ENCODE measurements at regions not wholly inside any gene's neighbourhood (a gene's known extent, or its start where the extent isn't known, plus 50 kb on each side); places are given as distances from the start of the nearest gene placed in this dataset.

GRCh38 chr1:78286686-78287085 lies 204.1 kb upstream of the PTGFR start:
- TF ChIP-seq CTCF (IDR thresholded peaks at IDR 0.05) (no peak), EZH2phosphoT487 (IDR thresholded peaks at IDR 0.05) (no peak), EZH2 (IDR thresholded peaks at IDR 0.05) (no peak)
- no peaks in the 10 kb centered on the region for H3K36me3 Mint-ChIP-seq
- Histone ChIP-seq H3K4me2 (no peak overlapping the region), H3K27ac (no peak overlapping the region), H3K36me3 (no peaks in the 10 kb centered on the region), H4K20me1 (ENCODE audit: low read depth) (no peaks in the 10 kb centered on the region), H3K27me3 (no peaks in the 10 kb centered on the region), H3K9ac (no peak overlapping the region), H3K4me1 (no peaks in the 10 kb centered on the region), H3K79me2 (ENCODE audit: low read depth) (no peaks in the 10 kb centered on the region), H3K4me3 (no peak overlapping the region), H2AFZ (replicated peaks) (no peak overlapping the region), H3F3A (ENCODE audit: low read depth) (no peaks in the 10 kb centered on the region), H3K9me3 (ENCODE audit: low read depth) (no peaks in the 10 kb centered on the region)
- H3K27ac Mint-ChIP-seq = no peak overlapping the region
- no peak for DNase-seq (ENCODE audit: low spot score)
- no peaks in the 10 kb centered on the region for H3K4me1 Mint-ChIP-seq
- H3K9me3 Mint-ChIP-seq = peaks cover under 1% of the 10 kb centered on the region
- no peaks in the 10 kb centered on the region for H3K27me3 Mint-ChIP-seq (ENCODE audit: insufficient read depth, low read depth)
- H3K4me3 Mint-ChIP-seq = no peak overlapping the region

- Histone ChIP-seq H3F3A (ENCODE audit: low read depth) (no peaks in the 10 kb centered on the region), H3K79me2 (ENCODE audit: low read depth) (no peaks in the 10 kb centered on the region), H3K27ac (no peak overlapping the region), H3K4me2 (no peak overlapping the region), H3K27me3 (no peaks in the 10 kb centered on the region), H3K36me3 (no peaks in the 10 kb centered on the region), H4K20me1 (ENCODE audit: low read depth) (no peaks in the 10 kb centered on the region), H2AFZ (replicated peaks) (no peak overlapping the region), H3K9me3 (ENCODE audit: low read depth) (no peaks in the 10 kb centered on the region), H3K4me3 (no peak overlapping the region), H3K4me1 (no peaks in the 10 kb centered on the region), H3K9ac (no peak overlapping the region)
- no peak for TF ChIP-seq EZH2phosphoT487 (IDR thresholded peaks at IDR 0.05)
- no peaks in the 10 kb centered on the region for H3K9me3 Mint-ChIP-seq
- no peaks in the 10 kb centered on the region for H3K27me3 Mint-ChIP-seq (ENCODE audit: insufficient read depth, low read depth)
- H3K36me3 Mint-ChIP-seq = no peaks in the 10 kb centered on the region
- DNase-seq (ENCODE audit: low spot score) = no peak
- H3K4me3 Mint-ChIP-seq = no peak overlapping the region
- H3K4me1 Mint-ChIP-seq = no peaks in the 10 kb centered on the region
- no peak overlapping the region for H3K27ac Mint-ChIP-seq
These were observed 201.2 kb upstream of the PTGFR start for GRCh38 chr1:78289603-78290002.

GRCh38 chr1:78291418-78291817 lies 199.4 kb upstream of the PTGFR start:
- Histone ChIP-seq H3K27ac (no peak overlapping the region), H3K4me3 (no peak overlapping the region), H3K4me1 (no peaks in the 10 kb centered on the region), H3K36me3 (no peaks in the 10 kb centered on the region), H3K79me2 (ENCODE audit: low read depth) (no peaks in the 10 kb centered on the region), H3K9ac (no peak overlapping the region), H3F3A (ENCODE audit: low read depth) (no peaks in the 10 kb centered on the region), H3K27me3 (no peaks in the 10 kb centered on the region), H3K9me3 (ENCODE audit: low read depth) (no peaks in the 10 kb centered on the region), H3K4me2 (no peak overlapping the region), H2AFZ (replicated peaks) (no peak overlapping the region), H4K20me1 (ENCODE audit: low read depth) (no peaks in the 10 kb centered on the region)
- DNase-seq (ENCODE audit: low spot score) = no peak
- no peaks in the 10 kb centered on the region for H3K36me3 Mint-ChIP-seq
- TF ChIP-seq CTCF (IDR thresholded peaks at IDR 0.05) (no peak), EZH2 (IDR thresholded peaks at IDR 0.05) (no peak), EZH2phosphoT487 (IDR thresholded peaks at IDR 0.05) (no peak)
- H3K9me3 Mint-ChIP-seq = no peaks in the 10 kb centered on the region
- H3K4me3 Mint-ChIP-seq = no peak overlapping the region
- H3K4me1 Mint-ChIP-seq = no peaks in the 10 kb centered on the region
- no peak overlapping the region for H3K27ac Mint-ChIP-seq
- peaks cover 2% of the 10 kb centered on the region for H3K27me3 Mint-ChIP-seq (ENCODE audit: insufficient read depth, low read depth)

- H3K4me3 ChIP-seq = no peak overlapping the region
- peaks cover 2% of the 10 kb centered on the region for H3K27me3 Mint-ChIP-seq (ENCODE audit: insufficient read depth, low read depth)
- H3K27me3 ChIP-seq = no peaks in the 10 kb centered on the region
- H3F3A ChIP-seq (ENCODE audit: low read depth) = no peaks in the 10 kb centered on the region
- H3K4me3 Mint-ChIP-seq = no peak overlapping the region
- no peak for DNase-seq (ENCODE audit: low spot score)
- no peak overlapping the region for H3K4me2 ChIP-seq
- no peaks in the 10 kb centered on the region for H3K9me3 Mint-ChIP-seq
- H3K9ac ChIP-seq = no peak overlapping the region
- H3K36me3 ChIP-seq = no peaks in the 10 kb centered on the region
- H3K79me2 ChIP-seq (ENCODE audit: low read depth) = no peaks in the 10 kb centered on the region
- H3K36me3 Mint-ChIP-seq = no peaks in the 10 kb centered on the region
- no peaks in the 10 kb centered on the region for H3K4me1 ChIP-seq
- H3K9me3 ChIP-seq (ENCODE audit: low read depth) = no peaks in the 10 kb centered on the region
- H3K4me1 Mint-ChIP-seq = no peaks in the 10 kb centered on the region
- H2AFZ ChIP-seq (replicated peaks) = no peak overlapping the region
- TF ChIP-seq CTCF (IDR thresholded peaks at IDR 0.05) (no peak), EZH2phosphoT487 (IDR thresholded peaks at IDR 0.05) (no peak), EZH2 (IDR thresholded peaks at IDR 0.05) (no peak)
- no peak overlapping the region for H3K27ac Mint-ChIP-seq
- no peak overlapping the region for H3K27ac ChIP-seq
- no peaks in the 10 kb centered on the region for H4K20me1 ChIP-seq (ENCODE audit: low read depth)
These were observed 198.9 kb upstream of the PTGFR start for GRCh38 chr1:78291872-78292271.
